Brain microvascular endothelial cell (primary cell): ENCODE measurements at regions not wholly inside any gene's neighbourhood (a gene's known extent, or its start where the extent isn't known, plus 50 kb on each side); places are given as distances from the start of the nearest gene placed in this dataset.

Source experiments
- DNase-seq: peaks from one replicate; pipeline ENCODE4 v3.0.0-alpha.2; 2020
- H3K27ac ChIP-seq: fragments of 250-450 bp; sonication (Bioruptor Pico); 2 replicates; pipeline ENCODE4 v1.5.1; 2020; ENCODE audit warnings: mild to moderate bottlenecking, moderate library complexity
- H3K27me3 ChIP-seq: fragments of 250-450 bp; sonication (Bioruptor Pico); replicated peaks from 2 replicates; pipeline ENCODE4 v1.5.1; 2020; ENCODE audit warnings: mild to moderate bottlenecking
- H3K36me3 ChIP-seq: fragments of 250-450 bp; sonication (Bioruptor Pico); replicated peaks from 2 replicates; pipeline ENCODE4 v1.5.1; 2020; ENCODE audit warnings: mild to moderate bottlenecking
- H3K4me3 ChIP-seq: 2 replicates; pipeline ENCODE4 v1.5.1; 2011; ENCODE audit warnings: low read depth, mild to moderate bottlenecking, control low read depth, low read length, moderate library complexity
- in situ Hi-C: cut with HindIII; loops from 2 replicates; pipeline ENCODE4 v1.10.0; 2017; ENCODE audit warnings: low sequenced_read_pairs, low pct_ligation_motif_present
- TF ChIP-seq, protein P1 (sequence below): IDR thresholded peaks from 2 replicates; pipeline ENCODE4 v1.5.1; 2011; ENCODE audit warnings: low read depth, mild to moderate bottlenecking, moderate library complexity, low read length, control low read depth, inconsistent platforms; ENCODE audit errors: missing control alignments

DNA sequence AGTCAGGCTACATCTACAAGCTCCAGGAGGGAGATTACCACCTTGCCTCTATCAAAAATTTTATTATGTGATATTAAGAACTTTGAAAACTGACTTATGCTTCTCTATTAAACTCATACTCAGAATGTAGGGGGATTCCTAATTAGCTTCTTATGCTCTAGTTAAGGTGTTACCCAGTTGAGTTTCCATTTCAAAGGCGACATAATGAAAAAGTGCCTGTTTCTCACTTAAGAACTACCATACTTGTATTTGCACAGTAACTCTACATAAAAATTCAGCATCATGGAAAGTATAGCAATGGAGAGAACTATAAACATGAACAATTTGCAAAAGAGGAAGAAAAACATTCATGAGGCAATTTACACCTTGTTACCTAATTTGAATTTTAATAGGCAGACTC, 739.1 kb downstream of the ZPLD1 start:
- Histone ChIP-seq H3K36me3 (no peaks in the 10 kb centered on the region), H3K27ac (no peak overlapping the region), H3K4me3 (no peak overlapping the region), H3K27me3 (no peaks in the 10 kb centered on the region)
- in situ Hi-C loops: no loop called here
- no peak for DNase-seq
- TF ChIP-seq, protein P1, sequence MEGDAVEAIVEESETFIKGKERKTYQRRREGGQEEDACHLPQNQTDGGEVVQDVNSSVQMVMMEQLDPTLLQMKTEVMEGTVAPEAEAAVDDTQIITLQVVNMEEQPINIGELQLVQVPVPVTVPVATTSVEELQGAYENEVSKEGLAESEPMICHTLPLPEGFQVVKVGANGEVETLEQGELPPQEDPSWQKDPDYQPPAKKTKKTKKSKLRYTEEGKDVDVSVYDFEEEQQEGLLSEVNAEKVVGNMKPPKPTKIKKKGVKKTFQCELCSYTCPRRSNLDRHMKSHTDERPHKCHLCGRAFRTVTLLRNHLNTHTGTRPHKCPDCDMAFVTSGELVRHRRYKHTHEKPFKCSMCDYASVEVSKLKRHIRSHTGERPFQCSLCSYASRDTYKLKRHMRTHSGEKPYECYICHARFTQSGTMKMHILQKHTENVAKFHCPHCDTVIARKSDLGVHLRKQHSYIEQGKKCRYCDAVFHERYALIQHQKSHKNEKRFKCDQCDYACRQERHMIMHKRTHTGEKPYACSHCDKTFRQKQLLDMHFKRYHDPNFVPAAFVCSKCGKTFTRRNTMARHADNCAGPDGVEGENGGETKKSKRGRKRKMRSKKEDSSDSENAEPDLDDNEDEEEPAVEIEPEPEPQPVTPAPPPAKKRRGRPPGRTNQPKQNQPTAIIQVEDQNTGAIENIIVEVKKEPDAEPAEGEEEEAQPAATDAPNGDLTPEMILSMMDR: no peak

DNA sequence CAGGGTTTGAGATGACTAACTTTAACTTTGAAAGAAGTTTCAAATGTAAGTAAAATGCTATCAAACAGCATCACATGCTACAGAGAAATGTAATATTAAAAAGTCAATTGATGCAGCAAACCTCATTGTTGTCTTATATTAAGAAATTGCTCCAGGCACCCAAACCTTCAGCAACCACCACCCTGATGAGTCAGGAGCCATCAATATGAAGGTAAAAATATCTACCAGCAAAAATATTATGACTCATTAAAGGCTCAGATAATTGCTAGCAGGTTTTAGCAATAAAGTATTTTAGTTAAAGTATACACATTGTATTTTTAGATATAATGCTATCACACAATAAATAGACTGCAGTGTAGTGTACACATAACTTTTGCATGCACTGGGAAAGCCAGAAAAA, 746.3 kb downstream of the ZPLD1 start:
- H3K36me3 ChIP-seq: no peaks in the 10 kb centered on the region
- no peak for DNase-seq
- H3K4me3 ChIP-seq: no peak overlapping the region
- in situ Hi-C loops: no loop called here
- TF ChIP-seq, protein P1: no peak
- no peak overlapping the region for H3K27ac ChIP-seq
- H3K27me3 ChIP-seq: no peaks in the 10 kb centered on the region

DNA sequence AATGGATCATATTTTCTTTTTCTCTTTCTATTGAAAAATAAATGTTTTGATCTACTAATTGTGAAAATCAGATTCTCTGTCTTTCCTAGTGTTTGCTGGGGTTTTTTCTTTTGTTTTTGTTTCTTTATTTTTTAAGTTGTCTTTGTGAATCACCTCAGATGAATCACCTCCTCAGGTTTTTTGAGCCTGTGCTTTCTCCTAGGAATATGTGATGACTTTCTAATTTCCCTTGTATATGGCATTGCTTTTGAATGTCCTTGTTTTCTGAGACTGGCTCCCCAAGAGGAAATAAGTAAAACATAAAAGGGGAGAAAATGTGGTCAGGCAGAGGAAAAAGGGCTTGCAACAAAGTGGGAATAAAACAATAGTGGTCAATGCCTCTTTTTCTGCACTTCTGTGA, 750.0 kb downstream of the ZPLD1 start:
- H3K27ac ChIP-seq: no peak overlapping the region
- no peak for DNase-seq
- TF ChIP-seq, protein P1: no peak
- in situ Hi-C loops: no loop called here
- no peak overlapping the region for H3K4me3 ChIP-seq
- H3K36me3 ChIP-seq: no peaks in the 10 kb centered on the region
- no peaks in the 10 kb centered on the region for H3K27me3 ChIP-seq

DNA sequence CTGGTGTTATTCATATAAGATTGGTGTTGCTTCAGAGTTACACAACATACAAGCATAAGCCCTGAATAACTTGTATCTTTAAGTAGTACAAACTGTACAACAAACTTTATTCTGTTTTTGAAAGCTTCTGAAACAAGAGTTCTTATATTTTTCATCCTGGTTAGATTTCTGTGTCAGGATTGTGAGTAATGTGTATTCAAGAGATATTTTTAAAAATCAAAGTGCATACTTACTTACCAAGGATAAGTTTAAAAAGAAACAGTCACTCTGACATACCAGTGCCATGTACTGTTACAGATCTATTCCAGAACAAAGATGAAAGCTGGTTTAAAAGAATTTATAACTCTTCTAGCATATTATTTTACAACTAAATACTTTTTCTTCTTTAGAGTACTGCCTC, 755.1 kb downstream of the ZPLD1 start:
- Histone ChIP-seq H3K27me3 (no peaks in the 10 kb centered on the region), H3K4me3 (no peak overlapping the region), H3K27ac (no peak overlapping the region), H3K36me3 (no peaks in the 10 kb centered on the region)
- no peak for DNase-seq
- TF ChIP-seq, protein P1: no peak
- in situ Hi-C loops: no loop called here

DNA sequence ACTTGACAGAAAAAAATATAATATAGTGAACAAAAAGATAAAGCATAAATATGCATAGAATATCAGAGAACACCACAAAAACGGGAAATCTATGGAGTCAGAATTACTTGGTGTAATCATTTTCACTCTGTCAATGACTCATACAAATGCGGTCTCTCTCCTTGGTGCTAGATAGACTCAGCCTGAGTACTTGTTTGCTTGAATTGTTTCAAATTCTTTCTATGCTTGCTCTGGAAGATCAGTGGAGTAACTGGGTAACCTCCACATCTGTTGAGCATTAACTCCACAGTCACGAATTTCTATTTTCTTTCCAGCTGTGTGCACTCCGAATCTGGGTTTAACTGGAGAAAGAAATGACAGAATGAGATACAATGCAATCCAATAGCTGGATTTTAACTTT, 760.4 kb downstream of the ZPLD1 start:
- H3K4me3 ChIP-seq: no peak overlapping the region
- no peaks in the 10 kb centered on the region for H3K36me3 ChIP-seq
- no peaks in the 10 kb centered on the region for H3K27me3 ChIP-seq
- in situ Hi-C loops: no loop called here
- H3K27ac ChIP-seq: no peak overlapping the region
- no peak for DNase-seq
- TF ChIP-seq, protein P1: no peak

DNA sequence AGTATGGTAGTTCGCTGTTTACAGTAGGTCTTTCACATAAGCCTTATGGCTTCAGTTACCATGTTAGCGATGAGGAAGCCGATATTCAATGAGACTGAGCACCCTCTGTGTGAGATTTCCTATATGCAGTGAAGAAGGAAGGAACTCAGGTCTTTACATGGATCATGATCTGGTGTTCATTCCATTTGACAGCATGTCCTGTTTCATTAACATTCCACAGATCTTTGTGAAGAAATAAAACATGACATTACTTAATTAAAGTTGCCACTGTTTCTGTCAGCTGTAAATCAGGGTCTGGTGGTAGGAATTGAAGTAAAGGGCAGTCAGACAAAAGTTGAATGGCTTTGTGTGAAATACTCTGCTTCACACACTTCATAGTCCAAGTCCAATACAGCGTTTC, 768.6 kb downstream of the ZPLD1 start:
- TF ChIP-seq, protein P1: no peak
- no peak for DNase-seq

More for the DNA sequence above, 768.6 kb downstream of the ZPLD1 start:
- Histone ChIP-seq H3K27me3 (no peaks in the 10 kb centered on the region), H3K27ac (no peak overlapping the region), H3K4me3 (no peak overlapping the region), H3K36me3 (no peaks in the 10 kb centered on the region)
- in situ Hi-C loops: no loop called here
